ENCODE measurements at regions not wholly inside any gene's neighbourhood (a gene's known extent, or its start where the extent isn't known, plus 50 kb on each side); places are given as distances from the start of the nearest gene placed in this dataset.

- H3K36me3 Mint-ChIP-seq (ENCODE audit: low read depth), result no peaks in the 10 kb centered on the region
- DNase-seq (ENCODE audit: low read depth, low spot score), result no peak
- TF ChIP-seq, protein P1, sequence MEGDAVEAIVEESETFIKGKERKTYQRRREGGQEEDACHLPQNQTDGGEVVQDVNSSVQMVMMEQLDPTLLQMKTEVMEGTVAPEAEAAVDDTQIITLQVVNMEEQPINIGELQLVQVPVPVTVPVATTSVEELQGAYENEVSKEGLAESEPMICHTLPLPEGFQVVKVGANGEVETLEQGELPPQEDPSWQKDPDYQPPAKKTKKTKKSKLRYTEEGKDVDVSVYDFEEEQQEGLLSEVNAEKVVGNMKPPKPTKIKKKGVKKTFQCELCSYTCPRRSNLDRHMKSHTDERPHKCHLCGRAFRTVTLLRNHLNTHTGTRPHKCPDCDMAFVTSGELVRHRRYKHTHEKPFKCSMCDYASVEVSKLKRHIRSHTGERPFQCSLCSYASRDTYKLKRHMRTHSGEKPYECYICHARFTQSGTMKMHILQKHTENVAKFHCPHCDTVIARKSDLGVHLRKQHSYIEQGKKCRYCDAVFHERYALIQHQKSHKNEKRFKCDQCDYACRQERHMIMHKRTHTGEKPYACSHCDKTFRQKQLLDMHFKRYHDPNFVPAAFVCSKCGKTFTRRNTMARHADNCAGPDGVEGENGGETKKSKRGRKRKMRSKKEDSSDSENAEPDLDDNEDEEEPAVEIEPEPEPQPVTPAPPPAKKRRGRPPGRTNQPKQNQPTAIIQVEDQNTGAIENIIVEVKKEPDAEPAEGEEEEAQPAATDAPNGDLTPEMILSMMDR (conservative IDR thresholded peaks at IDR 0.05), result no peak
- no peaks in the 10 kb centered on the region for H3K4me1 Mint-ChIP-seq
- H3K9me3 Mint-ChIP-seq, result no peaks in the 10 kb centered on the region
- H3K4me3 Mint-ChIP-seq, result no peak overlapping the region
- H3K27me3 Mint-ChIP-seq (ENCODE audit: low read depth), result no peaks in the 10 kb centered on the region
- H3K27ac Mint-ChIP-seq (ENCODE audit: unreplicated experiment), result no peak overlapping the region
These were observed 282.1 kb downstream of the CYLC2 start for GRCh38 chr9:103277240-103277639.

DNA sequence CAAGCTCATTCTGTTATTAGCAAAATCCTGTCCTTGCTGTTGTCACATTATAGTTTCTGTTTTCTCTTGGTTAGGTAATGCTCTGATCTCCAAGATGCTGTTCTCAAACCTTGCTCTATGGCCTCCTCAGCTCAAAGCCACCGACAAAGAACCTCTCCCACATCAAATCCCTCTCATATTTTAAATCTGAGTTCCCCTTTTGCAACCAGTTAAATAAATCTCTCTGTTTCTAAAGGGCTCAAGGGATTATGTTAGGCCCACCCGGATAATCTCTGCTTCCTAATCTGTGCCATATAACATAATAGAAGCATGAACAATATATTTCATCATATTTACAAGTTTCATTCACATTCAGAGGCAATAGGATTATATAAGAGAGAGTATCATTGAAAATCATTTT is 286.0 kb downstream of the CYLC2 start:
- H3K4me3 Mint-ChIP-seq, result no peak overlapping the region
- no peaks in the 10 kb centered on the region for H3K27me3 Mint-ChIP-seq (ENCODE audit: low read depth)
- no peaks in the 10 kb centered on the region for H3K4me1 Mint-ChIP-seq
- TF ChIP-seq, protein P1 (conservative IDR thresholded peaks at IDR 0.05), result no peak
- no peak overlapping the region for H3K27ac Mint-ChIP-seq (ENCODE audit: unreplicated experiment)
- H3K9me3 Mint-ChIP-seq, result no peaks in the 10 kb centered on the region
- no peak for DNase-seq (ENCODE audit: low read depth, low spot score)
- no peaks in the 10 kb centered on the region for H3K36me3 Mint-ChIP-seq (ENCODE audit: low read depth)

DNA sequence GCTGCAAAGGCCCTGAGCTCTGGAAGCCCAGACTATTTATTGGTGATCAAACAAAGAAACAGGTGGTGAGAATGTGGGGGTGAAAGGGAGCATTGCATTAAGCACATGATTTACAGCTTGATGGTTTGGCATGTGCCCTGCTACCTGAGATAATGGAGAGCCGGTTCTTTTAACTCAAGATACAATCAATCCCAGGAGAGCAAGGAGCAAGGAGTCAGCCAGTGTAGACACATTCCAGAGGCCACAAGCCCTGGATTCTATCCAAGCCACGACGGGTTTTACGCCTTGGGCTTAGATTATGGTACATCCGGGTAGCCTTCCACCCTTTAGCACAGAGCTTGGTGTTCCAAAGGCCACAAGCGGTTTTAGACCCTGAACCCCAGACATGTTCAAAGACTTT is 292.2 kb downstream of the CYLC2 start:
- no peaks in the 10 kb centered on the region for H3K4me1 Mint-ChIP-seq
- no peak overlapping the region for H3K4me3 Mint-ChIP-seq
- H3K36me3 Mint-ChIP-seq (ENCODE audit: low read depth), result no peaks in the 10 kb centered on the region
- no peak overlapping the region for H3K27ac Mint-ChIP-seq (ENCODE audit: unreplicated experiment)
- H3K9me3 Mint-ChIP-seq, result no peaks in the 10 kb centered on the region
- no peak for DNase-seq (ENCODE audit: low read depth, low spot score)
- no peaks in the 10 kb centered on the region for H3K27me3 Mint-ChIP-seq (ENCODE audit: low read depth)
- TF ChIP-seq, protein P1 (conservative IDR thresholded peaks at IDR 0.05), result no peak

DNA sequence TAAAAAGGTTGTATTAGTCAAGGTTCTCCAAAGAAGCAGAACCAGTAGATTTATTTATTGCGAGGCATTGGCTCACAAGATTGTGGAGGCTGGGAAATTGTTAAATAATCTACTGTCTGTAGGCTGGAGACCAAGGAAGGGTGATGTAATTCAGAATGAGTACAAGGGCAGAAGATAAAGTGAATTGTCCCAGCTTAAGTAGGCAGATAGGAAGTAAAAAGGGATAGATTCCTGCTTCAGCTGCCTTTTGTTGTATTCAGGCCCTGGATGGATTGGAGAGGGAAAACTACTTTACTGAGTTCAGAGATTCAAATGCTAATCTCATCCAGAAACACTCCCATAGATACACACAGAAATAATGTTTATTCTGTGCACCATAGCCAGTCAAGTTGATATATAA is 301.1 kb downstream of the CYLC2 start:
- TF ChIP-seq, protein P1 (conservative IDR thresholded peaks at IDR 0.05), result no peak
- Mint-ChIP-seq H3K4me3 (no peak overlapping the region), H3K27ac (ENCODE audit: unreplicated experiment) (no peak overlapping the region), H3K36me3 (ENCODE audit: low read depth) (no peaks in the 10 kb centered on the region), H3K4me1 (no peaks in the 10 kb centered on the region), H3K27me3 (ENCODE audit: low read depth) (no peaks in the 10 kb centered on the region), H3K9me3 (peaks cover 2% of the 10 kb centered on the region)
- no peak for DNase-seq (ENCODE audit: low read depth, low spot score)

DNA sequence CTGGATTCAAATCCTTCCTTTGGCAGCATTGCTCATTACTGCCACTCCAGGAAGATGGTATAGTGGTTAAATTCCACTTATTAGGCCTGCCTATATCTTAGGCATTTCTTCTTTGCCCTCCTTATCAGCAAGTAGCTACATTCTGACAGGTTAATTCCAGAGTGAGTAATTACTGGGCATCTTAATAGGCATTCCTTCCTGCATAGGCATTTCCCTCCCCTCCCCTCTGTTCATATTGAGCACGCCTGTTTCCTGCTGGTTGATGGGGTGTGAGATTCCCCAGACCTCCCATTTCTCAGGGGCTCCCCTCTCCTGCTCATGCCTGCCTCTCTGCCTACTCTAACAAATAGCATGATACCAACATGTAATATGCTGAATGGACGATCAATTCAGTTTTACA is 305.9 kb downstream of the CYLC2 start:
- H3K36me3 Mint-ChIP-seq (ENCODE audit: low read depth), result no peaks in the 10 kb centered on the region
- no peak overlapping the region for H3K4me3 Mint-ChIP-seq
- no peaks in the 10 kb centered on the region for H3K4me1 Mint-ChIP-seq
- no peaks in the 10 kb centered on the region for H3K27me3 Mint-ChIP-seq (ENCODE audit: low read depth)
- H3K27ac Mint-ChIP-seq (ENCODE audit: unreplicated experiment), result no peak overlapping the region
- DNase-seq (ENCODE audit: low read depth, low spot score), result no peak
- H3K9me3 Mint-ChIP-seq, result peaks cover 5% of the 10 kb centered on the region
- TF ChIP-seq, protein P1 (conservative IDR thresholded peaks at IDR 0.05), result no peak

DNA sequence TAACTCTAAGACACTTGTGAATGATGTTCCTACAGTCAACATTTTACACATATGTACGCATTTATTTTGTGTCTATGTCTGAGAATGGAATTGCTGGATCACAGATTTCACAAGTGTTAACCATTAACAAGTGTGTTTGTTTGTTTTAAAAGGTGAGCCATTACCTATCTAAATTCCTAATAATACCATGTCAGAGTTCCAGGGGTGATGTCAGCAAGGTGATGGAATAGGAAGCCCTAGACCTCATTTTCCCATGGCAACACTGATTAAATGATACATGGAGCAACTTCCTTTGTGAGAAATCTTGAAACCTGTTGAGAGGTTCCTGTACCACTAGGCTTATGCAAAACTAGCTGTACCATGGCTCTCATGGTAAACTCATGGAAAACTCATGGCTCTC is 309.7 kb downstream of the CYLC2 start:
- Mint-ChIP-seq H3K4me3 (no peak overlapping the region), H3K9me3 (peaks cover 7% of the 10 kb centered on the region), H3K27me3 (ENCODE audit: low read depth) (no peaks in the 10 kb centered on the region), H3K4me1 (no peaks in the 10 kb centered on the region), H3K27ac (ENCODE audit: unreplicated experiment) (no peak overlapping the region), H3K36me3 (ENCODE audit: low read depth) (no peaks in the 10 kb centered on the region)
- DNase-seq (ENCODE audit: low read depth, low spot score), result no peak
- TF ChIP-seq, protein P1 (conservative IDR thresholded peaks at IDR 0.05), result no peak
